ENCODE measurements at regions not wholly inside any gene's neighbourhood (a gene's known extent, or its start where the extent isn't known, plus 50 kb on each side); places are given as distances from the start of the nearest gene placed in this dataset.

GRCh38 chr9:13816837-13817236 lies 497.1 kb downstream of the NFIB start:
- H3K79me2 ChIP-seq (ENCODE audit: insufficient read depth, low read length): no peaks in the 10 kb centered on the region
- H3K9ac ChIP-seq (ENCODE audit: insufficient read depth, low read depth, low read length): no peak overlapping the region
- no peak for FAIRE-seq
- WGBS (ENCODE audit: low lambda C conversion rate): 0% methylated on average over 3 of the region's 3 CpGs
- ChIA-PET POLR2A (no interaction called here), CTCF (ENCODE audit: low intra/inter-chr PET ratio, low total read pairs) (no interaction called here)
- no peak overlapping the region for H3K4me2 ChIP-seq (ENCODE audit: low read depth, low read length)
- H2AFZ ChIP-seq (ENCODE audit: low read length): no peak overlapping the region
- H3K9me3 ChIP-seq (ENCODE audit: low read length): peaks cover 19% of the 10 kb centered on the region
- intact Hi-C loops (cut with micrococcal nuclease; ENCODE audit: unreplicated experiment) (loop anchor here (1.0 kb wide), 1 partner anchor 27 kb away; no protein-coding TSS in a partner anchor), in situ Hi-C loops (cut with HindIII; ENCODE audit: extremely low pct_ligation_motif_present, low pct_unique_long_range_greater_than_20kb) (loop anchor here (25.0 kb wide), 1 partner anchor 545 kb away; no protein-coding TSS in a partner anchor)
- no TSS peak for BruUV-seq (replicated peaks)
- H3K27me3 ChIP-seq (ENCODE audit: control insufficient read depth in 1 of 2, insufficient read depth in 2 of 2, low read length in 2 of 2): no peaks in the 10 kb centered on the region
- no peak for ATAC-seq
- H3K27ac ChIP-seq (ENCODE audit: extremely low read length, insufficient read depth, low read length): no peak overlapping the region
- H3K4me1 ChIP-seq (ENCODE audit: insufficient read depth, low read length): no peaks in the 10 kb centered on the region
- H3K4me3 ChIP-seq (replicated peaks in 1 of 3; ENCODE audit: insufficient read depth in 1 of 3, low read depth in 2 of 3, low read length in 3 of 3): no peak overlapping the region
- H4K20me1 ChIP-seq (ENCODE audit: insufficient read depth, low read length): no peaks in the 10 kb centered on the region
- DNase-seq (ENCODE audit: low spot score): no peak
- H3K36me3 ChIP-seq (replicated peaks in 1 of 2; ENCODE audit: control insufficient read depth in 1 of 2, insufficient read depth in 2 of 2, low read length in 2 of 2): no peaks in the 10 kb centered on the region
- TF ChIP-seq MYNN (CRISPR knock-in tag; IDR thresholded peaks at IDR 0.05; ENCODE audit: low read depth) (no peak), ZNF12 (CRISPR knock-in tag; IDR thresholded peaks at IDR 0.05) (no peak), ZFP91 (CRISPR knock-in tag; IDR thresholded peaks at IDR 0.05; ENCODE audit: borderline replicate concordance) (no peak), DRAP1 (CRISPR knock-in tag; IDR thresholded peaks at IDR 0.05) (no peak), KIAA2018 (CRISPR knock-in tag; IDR thresholded peaks at IDR 0.05; ENCODE audit: borderline replicate concordance) (no peak), HOXA7 (CRISPR knock-in tag; IDR thresholded peaks at IDR 0.05) (no peak), ZNF280B (CRISPR knock-in tag; IDR thresholded peaks at IDR 0.05; ENCODE audit: borderline replicate concordance) (no peak), TERF1 (CRISPR knock-in tag; IDR thresholded peaks at IDR 0.05) (no peak)
